ENCODE measurements at regions not wholly inside any gene's neighbourhood (a gene's known extent, or its start where the extent isn't known, plus 50 kb on each side); places are given as distances from the start of the nearest gene placed in this dataset.

- peaks cover 34% of the 10 kb centered on the region for H3K4me1 Mint-ChIP-seq
- DNase-seq, result peak in 1 of 3 donors; percentile 26
- H3K27me3 Mint-ChIP-seq (ENCODE audit: low read depth in 3 of 3), result peaks cover 3 to 20% (median 13%) of the 10 kb centered on the region in 3 donors
- Histone ChIP-seq H3K9ac (ENCODE audit: insufficient read depth, low read length, poor library complexity, severe bottlenecking) (no peak overlapping the region), H3K4me3 (replicated peaks in 1 of 3; ENCODE audit: low read depth in 2 of 3, low read length in 3 of 3) (no peak overlapping the region), H4K20me1 (ENCODE audit: insufficient read depth, low read length) (no peaks in the 10 kb centered on the region), H2AFZ (ENCODE audit: insufficient read depth, low read depth, low read length, poor library complexity, severe bottlenecking) (peak overlapping the region; percentile 19), H3K79me2 (ENCODE audit: insufficient read depth, low read length) (no peaks in the 10 kb centered on the region), H3K27ac (ENCODE audit: low read depth in 1 of 2, low read length in 2 of 2) (no peak overlapping the region), H3K27me3 (ENCODE audit: control insufficient read depth in 2 of 2, insufficient read depth in 2 of 2, low read length in 2 of 2) (peaks cover 0 to 3% of the 10 kb centered on the region in 2 donors), H3K36me3 (replicated peaks in 1 of 2; ENCODE audit: control insufficient read depth in 1 of 2, insufficient read depth in 2 of 2, low read length in 2 of 2) (no peaks in the 10 kb centered on the region), H3K4me2 (replicated peaks; ENCODE audit: extremely low read depth, low read length, poor library complexity, severe bottlenecking) (no peak overlapping the region), H3K9me3 (replicated peaks in 1 of 2; ENCODE audit: control insufficient read depth in 1 of 2, insufficient read depth in 1 of 2, low read length in 2 of 2) (no peaks in the 10 kb centered on the region), H3K4me1 (ENCODE audit: control insufficient read depth in 1 of 2, insufficient read depth in 2 of 2, low read length in 2 of 2) (peaks cover 28 to 34% of the 10 kb centered on the region in 2 donors)
- H3K27ac Mint-ChIP-seq, result peak overlapping the region in 2 of 7 donors; percentile 3 to 31
- WGBS (ENCODE audit: insufficient coverage), result 63% methylated on average over 4 of the region's 9 CpGs
- intact Hi-C loops (cut with micrococcal nuclease), result loop anchor here in 1 of 2 donors (10.0 kb wide), 1 partner anchor 46 kb away; no protein-coding TSS in a partner anchor
- no peak for TF ChIP-seq CTCF (IDR thresholded peaks at IDR 0.05)
- peaks cover 0 to 8% (median 1%) of the 10 kb centered on the region in 7 donors for H3K9me3 Mint-ChIP-seq
- peaks cover 0 to 2% of the 10 kb centered on the region in 2 donors for H3K36me3 Mint-ChIP-seq
- H3K4me3 Mint-ChIP-seq, result no peak overlapping the region
Observed at GRCh38 chr11:115720602-115721245, 216.5 kb upstream of the CADM1 start.

GRCh38 chr11:115718945-115719344 is 214.7 kb upstream of the CADM1 start:
- no peaks in the 10 kb centered on the region for H4K20me1 ChIP-seq (ENCODE audit: insufficient read depth, low read length)
- H3K9me3 Mint-ChIP-seq, result no peaks in the 10 kb centered on the region
- no peak overlapping the region for H2AFZ ChIP-seq (ENCODE audit: insufficient read depth, low read depth, low read length, poor library complexity, severe bottlenecking)
- H3K36me3 ChIP-seq (replicated peaks in 1 of 2; ENCODE audit: control insufficient read depth in 1 of 2, insufficient read depth in 2 of 2, low read length in 2 of 2), result no peaks in the 10 kb centered on the region
- DNase-seq, result no peak
- peaks cover 32 to 39% of the 10 kb centered on the region in 2 donors for H3K4me1 ChIP-seq (ENCODE audit: control insufficient read depth in 1 of 2, insufficient read depth in 2 of 2, low read length in 2 of 2)
- no peaks in the 10 kb centered on the region for H3K79me2 ChIP-seq (ENCODE audit: insufficient read depth, low read length)
- no peaks in the 10 kb centered on the region for H3K9me3 ChIP-seq (replicated peaks in 1 of 2; ENCODE audit: control insufficient read depth in 1 of 2, insufficient read depth in 1 of 2, low read length in 2 of 2)
- no peak overlapping the region for H3K4me3 ChIP-seq (replicated peaks in 1 of 3; ENCODE audit: low read depth in 2 of 3, low read length in 3 of 3)
- WGBS (ENCODE audit: insufficient coverage), result no CpG with 5 or more reads among the region's 3 CpGs
- H3K4me2 ChIP-seq (replicated peaks; ENCODE audit: extremely low read depth, low read length, poor library complexity, severe bottlenecking), result no peak overlapping the region
- intact Hi-C loops (cut with micrococcal nuclease), result no loop called here
- peaks cover 0 to 4% of the 10 kb centered on the region in 2 donors for H3K36me3 Mint-ChIP-seq
- no peak overlapping the region for H3K4me3 Mint-ChIP-seq
- H3K27ac Mint-ChIP-seq, result no peak overlapping the region
- H3K9ac ChIP-seq (ENCODE audit: insufficient read depth, low read length, poor library complexity, severe bottlenecking), result no peak overlapping the region
- peaks cover 42% of the 10 kb centered on the region for H3K4me1 Mint-ChIP-seq
- H3K27me3 Mint-ChIP-seq (ENCODE audit: low read depth in 3 of 3), result peaks cover 2 to 26% (median 21%) of the 10 kb centered on the region in 3 donors
- peaks cover 0 to 5% of the 10 kb centered on the region in 2 donors for H3K27me3 ChIP-seq (ENCODE audit: control insufficient read depth in 2 of 2, insufficient read depth in 2 of 2, low read length in 2 of 2)
- no peak overlapping the region for H3K27ac ChIP-seq (ENCODE audit: low read depth in 1 of 2, low read length in 2 of 2)
- TF ChIP-seq CTCF (IDR thresholded peaks at IDR 0.05), result no peak

All from CD14-positive monocyte (primary cell).